ENCODE measurements at regions not wholly inside any gene's neighbourhood (a gene's known extent, or its start where the extent isn't known, plus 50 kb on each side); places are given as distances from the start of the nearest gene placed in this dataset.

DNA sequence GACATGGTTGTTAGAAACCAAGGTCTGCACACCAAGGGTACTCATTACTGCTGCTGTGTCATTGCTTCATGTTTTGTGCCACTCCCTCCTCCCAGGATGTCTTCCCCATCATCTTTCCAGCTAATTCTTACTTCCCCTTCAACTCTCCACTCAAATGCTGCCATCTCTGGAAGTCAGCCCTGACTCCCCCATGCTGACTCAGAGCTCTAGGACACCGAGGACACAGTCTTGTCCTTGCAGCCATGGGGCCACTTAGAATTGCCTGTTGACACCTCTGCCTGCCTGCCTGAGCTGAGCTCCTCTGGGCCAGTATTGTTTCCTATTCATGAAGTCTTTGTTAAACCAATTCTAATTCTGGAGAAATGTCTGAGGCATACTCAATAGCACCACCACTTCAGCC lies 100.2 kb downstream of the GYPC start:
- no peaks in the 10 kb centered on the region for H3K36me3 Mint-ChIP-seq (ENCODE audit: insufficient read depth, unreplicated experiment)
- DNase-seq: no peak
- no peaks in the 10 kb centered on the region for H3K27me3 Mint-ChIP-seq (ENCODE audit: unreplicated experiment)
- no TSS peak for BruUV-seq (replicated peaks)
- H3K4me1 Mint-ChIP-seq (ENCODE audit: low read depth, unreplicated experiment): no peaks in the 10 kb centered on the region
- no peak overlapping the region for H3K4me3 Mint-ChIP-seq (ENCODE audit: low read depth, unreplicated experiment)
- TF ChIP-seq, protein P1, sequence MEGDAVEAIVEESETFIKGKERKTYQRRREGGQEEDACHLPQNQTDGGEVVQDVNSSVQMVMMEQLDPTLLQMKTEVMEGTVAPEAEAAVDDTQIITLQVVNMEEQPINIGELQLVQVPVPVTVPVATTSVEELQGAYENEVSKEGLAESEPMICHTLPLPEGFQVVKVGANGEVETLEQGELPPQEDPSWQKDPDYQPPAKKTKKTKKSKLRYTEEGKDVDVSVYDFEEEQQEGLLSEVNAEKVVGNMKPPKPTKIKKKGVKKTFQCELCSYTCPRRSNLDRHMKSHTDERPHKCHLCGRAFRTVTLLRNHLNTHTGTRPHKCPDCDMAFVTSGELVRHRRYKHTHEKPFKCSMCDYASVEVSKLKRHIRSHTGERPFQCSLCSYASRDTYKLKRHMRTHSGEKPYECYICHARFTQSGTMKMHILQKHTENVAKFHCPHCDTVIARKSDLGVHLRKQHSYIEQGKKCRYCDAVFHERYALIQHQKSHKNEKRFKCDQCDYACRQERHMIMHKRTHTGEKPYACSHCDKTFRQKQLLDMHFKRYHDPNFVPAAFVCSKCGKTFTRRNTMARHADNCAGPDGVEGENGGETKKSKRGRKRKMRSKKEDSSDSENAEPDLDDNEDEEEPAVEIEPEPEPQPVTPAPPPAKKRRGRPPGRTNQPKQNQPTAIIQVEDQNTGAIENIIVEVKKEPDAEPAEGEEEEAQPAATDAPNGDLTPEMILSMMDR (IDR thresholded peaks at IDR 0.05; ENCODE audit: unreplicated experiment): no peak
- H3K9me3 Mint-ChIP-seq (ENCODE audit: low read depth, unreplicated experiment): peaks cover 3% of the 10 kb centered on the region
- intact Hi-C loops (cut with micrococcal nuclease; ENCODE audit: unreplicated experiment): no loop called here
- H3K27ac Mint-ChIP-seq (ENCODE audit: unreplicated experiment): no peak overlapping the region
- CTCF ChIA-PET: no interaction called here

DNA sequence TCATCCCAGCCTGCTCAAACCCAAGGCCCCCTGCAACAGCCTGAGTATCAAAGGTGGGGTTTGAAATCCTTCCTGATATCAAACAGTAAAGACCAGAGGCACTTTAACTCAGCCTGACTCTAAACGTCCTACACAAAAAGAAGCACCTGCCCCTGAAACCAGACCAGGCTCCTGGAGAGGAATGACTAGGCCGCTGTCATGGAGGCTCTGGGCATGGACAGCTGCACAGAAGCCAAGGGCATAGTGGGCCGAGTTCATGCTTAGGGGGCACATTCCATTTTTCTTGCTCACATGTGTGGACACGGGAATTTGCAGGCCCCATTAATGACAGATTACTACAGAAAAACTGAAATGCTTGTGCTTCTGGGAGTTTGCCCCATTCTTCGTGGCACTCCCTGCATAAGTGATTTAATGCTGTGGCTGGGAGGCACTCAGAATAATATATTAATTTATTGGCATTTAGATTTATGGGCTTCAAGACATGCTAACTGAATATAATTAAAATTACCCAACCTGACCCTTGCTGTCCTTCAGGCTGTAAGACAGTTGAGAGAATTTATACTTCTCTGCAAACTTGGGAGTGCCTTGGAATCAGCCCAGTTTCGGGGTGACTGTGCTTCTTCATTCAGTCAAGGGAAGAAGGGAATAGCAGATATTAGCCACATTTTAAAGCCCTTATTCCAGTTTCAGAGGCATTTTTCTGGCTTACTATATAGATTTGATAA lies 105.5 kb downstream of the GYPC start:
- Mint-ChIP-seq H3K27me3 (ENCODE audit: unreplicated experiment) (no peaks in the 10 kb centered on the region), H3K27ac (ENCODE audit: unreplicated experiment) (no peak overlapping the region), H3K36me3 (ENCODE audit: insufficient read depth, unreplicated experiment) (no peaks in the 10 kb centered on the region), H3K9me3 (ENCODE audit: low read depth, unreplicated experiment) (no peaks in the 10 kb centered on the region), H3K4me1 (ENCODE audit: low read depth, unreplicated experiment) (no peaks in the 10 kb centered on the region), H3K4me3 (ENCODE audit: low read depth, unreplicated experiment) (no peak overlapping the region)
- TF ChIP-seq, protein P1 (IDR thresholded peaks at IDR 0.05; ENCODE audit: unreplicated experiment): no peak
- BruUV-seq (replicated peaks): no TSS peak
- DNase-seq: no peak
- intact Hi-C loops (cut with micrococcal nuclease; ENCODE audit: unreplicated experiment): no loop called here
- CTCF ChIA-PET: no interaction called here

- Mint-ChIP-seq H3K36me3 (ENCODE audit: insufficient read depth, unreplicated experiment) (no peaks in the 10 kb centered on the region), H3K9me3 (ENCODE audit: low read depth, unreplicated experiment) (no peaks in the 10 kb centered on the region), H3K4me3 (ENCODE audit: low read depth, unreplicated experiment) (no peak overlapping the region), H3K27ac (ENCODE audit: unreplicated experiment) (no peak overlapping the region), H3K4me1 (ENCODE audit: low read depth, unreplicated experiment) (no peaks in the 10 kb centered on the region), H3K27me3 (ENCODE audit: unreplicated experiment) (peaks cover 5% of the 10 kb centered on the region)
- BruUV-seq (replicated peaks): no TSS peak
- CTCF ChIA-PET: no interaction called here
- DNase-seq: no peak
- TF ChIP-seq, protein P1 (IDR thresholded peaks at IDR 0.05; ENCODE audit: unreplicated experiment): no peak
- intact Hi-C loops (cut with micrococcal nuclease; ENCODE audit: unreplicated experiment): no loop called here
Measured at GRCh38 chr2:126761981-126762878, 106.3 kb downstream of the GYPC start.

DNA sequence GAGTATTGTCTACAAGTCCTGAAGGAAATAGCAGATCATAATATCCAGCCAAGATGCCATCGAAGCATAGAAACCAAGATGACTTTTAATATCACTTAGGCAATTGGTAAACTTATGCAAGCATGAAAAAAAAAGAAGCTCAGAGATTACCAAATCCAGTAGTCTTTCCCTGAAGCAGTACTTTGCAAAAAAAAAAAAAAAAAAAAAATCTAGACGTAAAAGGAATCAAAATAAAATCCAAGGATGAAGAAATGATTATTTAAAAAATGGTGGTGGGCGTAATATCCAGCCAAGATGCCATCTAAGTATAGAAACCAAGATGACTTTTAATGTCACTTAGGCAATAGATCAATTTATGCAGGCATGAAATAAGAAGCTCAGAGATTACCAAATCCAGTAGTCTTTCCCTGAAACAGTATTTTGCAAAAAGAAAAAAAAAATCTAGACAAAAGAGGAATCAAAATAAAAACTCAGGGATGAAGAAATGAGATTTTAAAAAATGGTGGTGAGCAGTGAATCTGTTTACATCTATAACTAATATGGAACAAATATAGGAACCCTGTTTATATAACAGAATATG lies 108.8 kb downstream of the GYPC start:
- CTCF ChIA-PET: interaction anchor here (0.5 kb wide), 1 partner anchor 538 kb away, joined by 3 read pairs; no protein-coding TSS in a partner anchor
- intact Hi-C loops (cut with micrococcal nuclease; ENCODE audit: unreplicated experiment): no loop called here
- no peak overlapping the region for H3K4me3 Mint-ChIP-seq (ENCODE audit: low read depth, unreplicated experiment)
- no peaks in the 10 kb centered on the region for H3K4me1 Mint-ChIP-seq (ENCODE audit: low read depth, unreplicated experiment)
- no TSS peak for BruUV-seq (replicated peaks)
- TF ChIP-seq, protein P1 (IDR thresholded peaks at IDR 0.05; ENCODE audit: unreplicated experiment): no peak
- peaks cover 19% of the 10 kb centered on the region for H3K27me3 Mint-ChIP-seq (ENCODE audit: unreplicated experiment)
- no peak for DNase-seq
- H3K36me3 Mint-ChIP-seq (ENCODE audit: insufficient read depth, unreplicated experiment): no peaks in the 10 kb centered on the region
- H3K27ac Mint-ChIP-seq (ENCODE audit: unreplicated experiment): no peak overlapping the region
- peaks cover 2% of the 10 kb centered on the region for H3K9me3 Mint-ChIP-seq (ENCODE audit: low read depth, unreplicated experiment)
